IPS-18a (cell line): ENCODE measurements at regions not wholly inside any gene's neighbourhood (a gene's known extent, or its start where the extent isn't known, plus 50 kb on each side); places are given as distances from the start of the nearest gene placed in this dataset.
"Not testable (repeated sequence)": the region's sequence is repeated elsewhere in the genome, so short reads cannot be mapped to it uniquely, and the experiment has no call there.

Experiments used
- H3K27ac ChIP-seq: one replicate; pipeline ENCODE4 v1.5.1; 2013; ENCODE audit warnings: low read length
- H3K27me3 ChIP-seq: one replicate; pipeline ENCODE4 v1.6.1; 2013; ENCODE audit warnings: mild to moderate bottlenecking, low read length; ENCODE audit not compliant: control insufficient read depth, insufficient read depth
- H3K36me3 ChIP-seq: one replicate; pipeline ENCODE4 v1.6.1; 2013; ENCODE audit warnings: low read depth, low read length; ENCODE audit not compliant: control insufficient read depth
- H3K4me1 ChIP-seq: one replicate; pipeline ENCODE4 v1.6.1; 2013; ENCODE audit warnings: low read depth, low read length; ENCODE audit not compliant: control insufficient read depth
- H3K4me3 ChIP-seq: one replicate; pipeline ENCODE4 v1.5.1; 2013; ENCODE audit warnings: low read length
- H3K9ac ChIP-seq: one replicate; pipeline ENCODE4 v1.6.1; 2013; ENCODE audit warnings: mild to moderate bottlenecking, low read length, moderate library complexity
- H3K9me3 ChIP-seq: one replicate; pipeline ENCODE4 v1.6.1; 2013; ENCODE audit warnings: low read depth, low read length; ENCODE audit not compliant: control insufficient read depth

DNA sequence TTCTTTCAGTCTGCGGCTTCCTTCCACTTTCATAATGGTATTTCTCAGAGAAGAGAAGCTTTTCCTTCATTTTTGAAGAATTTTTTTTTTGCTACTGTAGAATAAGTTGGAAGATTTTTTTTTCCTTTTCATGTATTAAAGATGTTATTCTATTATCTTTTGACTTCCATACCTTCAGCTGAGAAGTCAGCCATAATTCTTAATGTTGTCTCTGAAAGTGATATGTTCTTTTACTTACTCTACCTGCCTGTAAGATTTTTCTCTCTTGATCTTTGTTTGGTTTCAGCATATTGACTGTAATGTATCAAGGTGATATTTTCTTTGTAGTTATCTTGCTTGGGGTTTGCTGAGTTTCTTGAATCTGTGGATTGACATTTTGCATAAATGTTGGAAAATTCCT lies 143.5 kb upstream of the TOX3 start:
- Histone ChIP-seq H3K4me3 (no peak overlapping the region), H3K27me3 (no peaks in the 10 kb centered on the region), H3K36me3 (no peaks in the 10 kb centered on the region), H3K27ac (no peak overlapping the region), H3K4me1 (no peaks in the 10 kb centered on the region), H3K9me3 (peaks cover 16% of the 10 kb centered on the region), H3K9ac (no peak overlapping the region)

DNA sequence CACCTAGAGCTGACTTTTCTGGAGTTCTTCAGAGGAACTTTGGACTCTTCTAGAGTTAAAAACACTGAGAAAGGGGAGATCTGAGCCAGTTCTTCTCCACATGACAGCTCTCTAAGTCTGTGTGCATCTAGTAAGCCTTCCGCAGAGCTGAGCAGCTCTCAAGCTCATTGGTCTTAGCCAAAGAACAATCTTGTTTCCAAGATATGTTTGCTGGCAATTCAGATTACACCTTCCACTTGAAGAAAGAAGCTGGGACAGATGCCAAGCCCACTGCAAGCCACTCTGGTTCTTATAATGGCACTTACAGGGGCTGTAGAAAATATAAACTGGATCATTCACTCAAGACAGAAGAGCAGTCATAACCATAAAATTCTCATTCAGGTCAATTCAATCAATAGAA lies 134.1 kb upstream of the TOX3 start:
- Histone ChIP-seq H3K36me3 (no peaks in the 10 kb centered on the region), H3K4me3 (no peak overlapping the region), H3K27ac (no peak overlapping the region), H3K4me1 (no peaks in the 10 kb centered on the region), H3K9ac (no peak overlapping the region), H3K27me3 (no peaks in the 10 kb centered on the region), H3K9me3 (no peaks in the 10 kb centered on the region)

DNA sequence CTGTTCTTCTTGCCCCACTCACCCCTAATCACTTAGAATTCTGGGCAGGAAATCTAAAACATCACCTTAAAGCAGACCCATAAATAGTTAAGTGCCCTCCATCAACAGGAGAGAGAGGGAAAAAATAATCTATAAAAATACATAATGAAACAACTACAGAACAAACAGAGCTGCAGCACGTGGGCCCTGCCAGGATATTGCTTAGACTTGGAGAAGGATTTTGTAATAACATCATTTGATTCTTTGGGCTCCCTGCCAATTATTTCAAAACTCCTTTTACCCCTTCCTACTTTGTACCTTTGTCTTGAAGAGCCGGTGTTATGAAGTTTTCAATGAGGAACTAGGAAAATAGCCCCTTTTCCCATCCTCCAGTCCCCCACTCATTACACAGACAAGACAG lies 130.6 kb upstream of the TOX3 start:
- Histone ChIP-seq H3K36me3 (no peaks in the 10 kb centered on the region), H3K27me3 (no peaks in the 10 kb centered on the region), H3K4me3 (no peak overlapping the region), H3K9me3 (no peaks in the 10 kb centered on the region), H3K9ac (no peak overlapping the region), H3K4me1 (no peaks in the 10 kb centered on the region), H3K27ac (no peak overlapping the region)

DNA sequence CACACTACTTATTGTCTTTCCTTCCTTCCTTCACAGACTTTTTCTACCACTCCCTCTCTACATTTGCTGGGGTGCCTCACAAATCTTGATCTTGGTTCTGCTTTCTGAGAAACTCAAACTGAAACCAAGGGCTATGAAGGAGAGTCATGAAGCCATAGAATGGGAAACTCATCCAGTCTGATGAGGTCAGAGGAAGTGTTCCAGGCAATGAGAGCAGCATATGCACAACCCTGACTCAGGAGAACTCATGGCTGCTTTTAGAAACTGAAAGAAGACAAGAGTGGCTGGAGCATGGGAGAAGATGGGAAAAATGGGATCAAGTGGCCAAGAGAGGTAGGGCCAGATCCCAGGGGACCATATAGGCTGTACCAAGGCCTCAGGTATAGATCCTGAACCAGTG lies 130.0 kb upstream of the TOX3 start:
- no peak overlapping the region for H3K27ac ChIP-seq
- no peak overlapping the region for H3K9ac ChIP-seq

DNA sequence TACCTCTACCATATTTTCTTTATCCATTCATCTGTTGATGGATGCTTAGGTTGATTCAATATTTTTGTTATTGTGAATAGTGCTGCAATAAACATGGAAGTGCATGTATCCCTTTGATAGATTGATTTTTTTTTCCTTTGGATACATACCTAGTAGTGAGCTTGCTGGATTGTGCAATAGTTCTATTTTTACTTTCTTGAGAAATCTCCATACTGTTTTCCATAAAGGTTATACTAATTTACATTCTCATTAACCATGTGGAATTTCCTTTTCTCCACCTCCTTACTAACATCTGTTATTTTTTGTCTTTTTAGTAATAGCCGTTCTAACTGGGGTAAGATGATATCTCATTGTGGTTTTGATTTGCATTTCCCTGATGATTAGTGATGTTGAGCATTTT lies 124.6 kb upstream of the TOX3 start:
- no peaks in the 10 kb centered on the region for H3K4me1 ChIP-seq
- no peaks in the 10 kb centered on the region for H3K9me3 ChIP-seq
- no peak overlapping the region for H3K9ac ChIP-seq
- no peaks in the 10 kb centered on the region for H3K27me3 ChIP-seq
- H3K27ac ChIP-seq: no peak overlapping the region
- H3K4me3 ChIP-seq: no peak overlapping the region
- H3K36me3 ChIP-seq: no peaks in the 10 kb centered on the region

More for the DNA sequence above, 130.0 kb upstream of the TOX3 start:
- Histone ChIP-seq H3K27me3 (no peaks in the 10 kb centered on the region), H3K4me3 (no peak overlapping the region), H3K9me3 (no peaks in the 10 kb centered on the region), H3K36me3 (no peaks in the 10 kb centered on the region), H3K4me1 (no peaks in the 10 kb centered on the region)

DNA sequence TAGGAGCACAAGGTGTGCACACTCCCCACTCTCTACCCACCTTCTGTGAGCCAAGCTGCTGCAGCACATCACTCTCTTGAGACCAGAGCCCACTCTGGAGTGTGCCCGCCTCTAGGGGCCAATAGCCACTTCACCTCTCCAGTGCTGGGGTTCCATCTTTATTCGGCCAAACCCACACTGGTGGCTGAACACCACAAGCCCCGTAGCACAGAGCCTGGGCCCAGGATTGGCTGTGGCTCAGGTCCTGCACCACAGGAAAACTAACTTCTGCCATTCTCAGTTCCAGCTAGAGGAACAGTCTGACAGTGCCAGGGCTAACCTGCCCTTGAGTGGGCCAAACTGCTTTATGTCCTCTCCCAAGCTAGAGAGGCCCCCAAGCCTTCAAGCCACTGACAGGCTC lies 111.0 kb upstream of the TOX3 start:
- H3K36me3 ChIP-seq: no peaks in the 10 kb centered on the region
- H3K27ac ChIP-seq: no peak overlapping the region
- H3K4me1 ChIP-seq: peaks cover 4% of the 10 kb centered on the region
- no peaks in the 10 kb centered on the region for H3K27me3 ChIP-seq
- H3K9me3 ChIP-seq: no peaks in the 10 kb centered on the region
- H3K4me3 ChIP-seq: no peak overlapping the region
- no peak overlapping the region for H3K9ac ChIP-seq

DNA sequence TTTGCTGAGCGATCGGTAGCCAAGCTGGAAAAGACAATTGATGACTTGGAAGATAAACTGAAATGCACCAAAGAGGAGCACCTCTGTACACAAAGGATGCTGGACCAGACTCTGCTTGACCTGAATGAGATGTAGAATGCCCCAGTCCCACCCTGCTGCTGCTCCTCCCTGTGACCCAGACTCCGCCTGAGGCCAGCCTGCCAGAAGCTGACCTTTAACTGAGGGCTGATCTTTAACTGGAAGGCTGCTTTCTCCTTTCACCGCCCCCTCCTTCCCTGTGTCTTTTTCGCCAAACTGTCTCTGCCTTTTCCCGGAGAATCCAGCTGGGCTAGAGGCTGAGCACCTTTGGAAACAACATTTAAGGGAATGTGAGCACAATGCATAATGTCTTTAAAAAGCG lies 109.0 kb upstream of the TOX3 start:
- not testable (repeated sequence) for H3K4me3 ChIP-seq

DNA sequence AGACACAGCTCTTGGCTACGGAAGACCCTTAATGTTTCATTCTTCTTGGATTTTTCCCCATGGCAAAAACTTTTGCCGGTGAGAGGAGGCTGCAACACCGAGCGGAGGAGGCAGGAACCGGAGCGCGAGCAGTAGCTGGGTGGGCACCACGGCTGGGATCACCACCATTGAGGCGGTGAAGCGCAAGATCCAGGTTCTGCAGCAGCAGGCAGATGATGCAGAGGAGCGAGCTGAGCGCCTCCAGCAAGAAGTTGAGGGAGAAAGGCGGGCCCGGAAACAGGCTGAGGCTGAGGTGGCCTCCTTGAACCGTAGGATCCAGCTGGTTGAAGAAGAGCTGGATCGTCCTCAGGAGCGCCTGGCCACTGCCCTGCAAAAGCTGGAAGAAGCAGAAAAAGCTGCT lies 108.2 kb upstream of the TOX3 start:
- H3K27ac ChIP-seq, H3K36me3 ChIP-seq, H3K9me3 ChIP-seq, H3K4me3 ChIP-seq, H3K4me1 ChIP-seq, H3K9ac ChIP-seq, H3K27me3 ChIP-seq: not testable (repeated sequence)

More for the DNA sequence above, 109.0 kb upstream of the TOX3 start:
- not testable (repeated sequence) for H3K36me3 ChIP-seq, H3K9ac ChIP-seq, H3K27ac ChIP-seq, H3K27me3 ChIP-seq, H3K4me1 ChIP-seq, H3K9me3 ChIP-seq

DNA sequence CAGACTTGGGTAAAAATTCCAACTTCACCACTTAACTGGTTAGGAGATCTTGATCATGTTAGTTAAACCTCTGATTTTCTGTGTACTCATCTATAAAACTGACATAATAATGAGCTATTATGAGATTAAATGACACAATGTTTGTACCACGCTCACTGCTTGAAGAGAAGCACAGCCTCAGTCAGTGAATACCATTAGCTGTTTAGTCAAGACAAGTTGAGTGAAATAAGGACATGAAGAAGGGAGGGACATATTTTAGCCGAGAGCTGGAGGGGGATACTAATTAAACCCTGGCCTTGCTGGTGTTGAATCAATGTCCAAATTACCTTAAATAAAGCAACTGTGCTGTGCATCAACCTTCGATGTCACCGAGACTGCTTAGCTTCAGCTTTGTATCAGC lies 105.1 kb upstream of the TOX3 start:
- no peaks in the 10 kb centered on the region for H3K9me3 ChIP-seq
- no peaks in the 10 kb centered on the region for H3K36me3 ChIP-seq
- H3K27me3 ChIP-seq: no peaks in the 10 kb centered on the region
- H3K4me3 ChIP-seq: no peak overlapping the region
- no peak overlapping the region for H3K27ac ChIP-seq
- H3K9ac ChIP-seq: no peak overlapping the region
- H3K4me1 ChIP-seq: peaks cover 14% of the 10 kb centered on the region

DNA sequence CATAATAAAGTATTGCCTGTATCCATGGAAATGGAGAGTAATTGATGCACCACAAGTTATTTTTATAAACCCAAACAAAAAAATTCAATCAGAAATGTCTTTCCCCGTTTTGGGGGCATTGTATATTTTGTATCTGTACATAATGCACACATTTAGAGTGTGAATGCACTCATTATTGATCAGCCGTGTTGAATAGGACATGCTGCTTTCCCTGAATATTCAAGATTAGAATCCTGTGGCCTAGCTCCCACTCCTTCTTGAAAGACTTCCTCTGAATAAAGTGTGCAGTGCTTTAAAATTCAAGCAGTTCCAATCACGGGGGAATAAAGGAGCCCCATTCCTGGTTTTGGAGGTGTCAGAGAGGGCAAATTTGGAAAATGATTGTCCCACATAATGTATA lies 103.8 kb upstream of the TOX3 start:
- Histone ChIP-seq H3K4me3 (no peak overlapping the region), H3K9me3 (no peaks in the 10 kb centered on the region), H3K9ac (no peak overlapping the region), H3K27me3 (no peaks in the 10 kb centered on the region), H3K27ac (no peak overlapping the region), H3K4me1 (peaks cover 18% of the 10 kb centered on the region), H3K36me3 (no peaks in the 10 kb centered on the region)

DNA sequence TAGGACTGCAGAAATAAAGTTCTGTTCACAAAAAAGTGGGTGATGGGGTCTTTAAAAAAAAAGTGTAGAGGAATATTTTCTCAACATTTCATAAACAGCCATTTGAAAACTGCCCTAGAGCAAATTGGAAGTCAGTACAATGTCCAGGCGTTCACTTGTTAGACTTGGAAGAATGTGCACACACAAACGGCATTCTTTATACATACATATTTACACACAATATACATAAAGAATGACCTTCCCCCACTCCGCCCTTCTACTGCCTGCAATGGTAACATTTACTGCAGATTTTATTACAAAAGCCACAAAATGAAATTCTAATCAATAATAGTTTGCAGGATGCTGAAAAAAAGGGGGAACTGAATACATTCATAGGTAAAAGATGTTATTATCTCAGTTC lies 103.4 kb upstream of the TOX3 start:
- H3K9ac ChIP-seq: no peak overlapping the region
- no peaks in the 10 kb centered on the region for H3K9me3 ChIP-seq
- peaks cover 18% of the 10 kb centered on the region for H3K4me1 ChIP-seq
- H3K27ac ChIP-seq: no peak overlapping the region
- no peak overlapping the region for H3K4me3 ChIP-seq
- no peaks in the 10 kb centered on the region for H3K36me3 ChIP-seq
- H3K27me3 ChIP-seq: no peaks in the 10 kb centered on the region

DNA sequence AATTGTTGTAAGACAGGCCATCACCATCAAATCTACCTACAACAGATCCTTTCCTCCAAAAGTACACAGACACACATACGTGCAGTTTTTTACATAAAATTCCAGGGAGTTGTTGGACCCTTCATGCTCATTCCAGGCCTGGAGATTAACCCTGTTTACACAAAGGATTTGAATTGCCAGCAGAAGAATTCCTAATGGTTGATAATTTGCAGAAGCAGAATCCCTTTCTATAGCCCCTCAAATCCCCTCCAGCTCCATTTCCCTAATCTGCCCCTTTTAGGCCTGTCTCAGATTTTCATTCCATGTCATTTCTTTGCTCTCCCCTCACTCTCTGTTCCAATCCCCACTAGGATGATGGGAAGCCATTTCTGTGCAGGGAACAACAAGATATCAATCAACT lies 102.9 kb upstream of the TOX3 start:
- Histone ChIP-seq H3K4me1 (peaks cover 18% of the 10 kb centered on the region), H3K9ac (no peak overlapping the region), H3K4me3 (no peak overlapping the region), H3K27me3 (no peaks in the 10 kb centered on the region), H3K9me3 (no peaks in the 10 kb centered on the region), H3K27ac (no peak overlapping the region), H3K36me3 (no peaks in the 10 kb centered on the region)

DNA sequence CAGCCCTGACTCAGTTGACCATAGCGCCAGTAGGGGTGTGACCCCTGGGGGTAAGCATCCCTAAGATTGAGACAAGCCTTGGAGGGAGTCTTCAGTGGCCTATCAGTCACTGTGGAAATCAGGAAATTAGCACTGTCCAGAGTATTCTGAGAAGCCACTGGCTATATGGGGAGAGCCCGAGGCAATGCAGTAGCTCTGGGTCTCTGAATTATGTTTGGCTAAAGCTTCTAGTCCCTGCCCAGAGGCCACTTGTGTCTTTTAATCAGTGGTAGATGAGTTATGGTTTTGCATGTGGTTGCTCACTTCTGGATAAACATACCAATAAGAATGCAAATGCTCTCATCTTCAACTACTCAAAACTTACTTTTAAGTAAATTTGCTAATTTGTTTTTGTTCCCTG lies 100.6 kb upstream of the TOX3 start:
- Histone ChIP-seq H3K27me3 (no peaks in the 10 kb centered on the region), H3K9ac (no peak overlapping the region), H3K4me3 (no peak overlapping the region), H3K27ac (no peak overlapping the region), H3K9me3 (no peaks in the 10 kb centered on the region), H3K4me1 (peaks cover 18% of the 10 kb centered on the region), H3K36me3 (no peaks in the 10 kb centered on the region)
